Lower lobe of right lung (tissue), 2 donors: ENCODE measurements at regions not wholly inside any gene's neighbourhood (a gene's known extent, or its start where the extent isn't known, plus 50 kb on each side); places are given as distances from the start of the nearest gene placed in this dataset.

Experiments
- ATAC-seq, 2 donors: fragments of 200-7000 bp; cut with Tn5 transposase; one replicate each; pipeline ENCODE4 v1.9.1; 2020 to 2022; ENCODE audit warnings: mild to moderate bottlenecking in 2 of 2, moderate library complexity in 2 of 2
- DNase-seq: peaks from one replicate; pipeline ENCODE4 v3.0.0-alpha.2; 2020
- H3K27ac ChIP-seq: fragments of 200-600 bp; one replicate; pipeline ENCODE4 v1.8.0; 2022
- H3K27me3 ChIP-seq: fragments of 200-600 bp; one replicate; pipeline ENCODE4 v1.8.0; 2022; ENCODE audit warnings: low read depth
- H3K36me3 ChIP-seq: fragments of 200-600 bp; one replicate; pipeline ENCODE4 v1.8.0; 2022; ENCODE audit warnings: mild to moderate bottlenecking
- H3K4me1 ChIP-seq: fragments of 200-600 bp; one replicate; pipeline ENCODE4 v1.8.0; 2022
- H3K4me3 ChIP-seq: fragments of 200-600 bp; one replicate; pipeline ENCODE4 v1.8.0; 2022; ENCODE audit warnings: mild to moderate bottlenecking
- H3K9me3 ChIP-seq: fragments of 200-600 bp; one replicate; pipeline ENCODE4 v1.8.0; 2022
- intact Hi-C: fragments of 100-400 bp; cut with DNase I; formaldehyde crosslinking; loops from one replicate; pipeline ENCODE4 v1.11.0; 2022
- TF ChIP-seq, protein P1 (sequence below): fragments of 200-600 bp; IDR thresholded peaks from one replicate; pipeline ENCODE4 v1.8.0; 2022; ENCODE audit warnings: antibody characterized with exemption, mild to moderate bottlenecking
- donor health status: DM: no; HTN: yes; CAD: no; lungs with severe emphysema.

DNA sequence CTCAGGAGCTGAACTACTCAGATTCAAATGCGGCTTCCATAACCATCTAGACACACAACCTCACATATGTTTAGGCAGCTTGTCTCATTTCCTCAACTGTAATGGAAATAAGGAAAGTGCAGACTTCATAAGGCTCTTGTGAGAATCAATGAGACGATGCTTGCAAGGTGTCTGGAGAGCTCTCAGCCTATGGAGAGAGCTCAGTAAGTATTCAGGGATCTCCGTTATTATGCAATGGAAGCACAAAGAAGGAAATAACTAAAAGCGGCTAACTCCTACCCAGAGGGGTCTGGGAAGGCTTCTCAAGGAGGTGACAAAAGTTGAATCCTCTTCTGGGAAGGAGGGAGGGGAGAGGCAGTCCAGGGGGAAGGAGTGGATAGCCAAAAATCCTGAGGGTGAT is 50.1 kb upstream of the LIPC start:
- no peak overlapping the region for H3K27ac ChIP-seq
- H3K4me1 ChIP-seq: no peaks in the 10 kb centered on the region
- DNase-seq (no peak), ATAC-seq (peak; percentile 40 to 47)
- H3K27me3 ChIP-seq: no peaks in the 10 kb centered on the region
- H3K9me3 ChIP-seq: peaks cover 5% of the 10 kb centered on the region
- H3K4me3 ChIP-seq: no peak overlapping the region
- no peaks in the 10 kb centered on the region for H3K36me3 ChIP-seq
- TF ChIP-seq, protein P1, sequence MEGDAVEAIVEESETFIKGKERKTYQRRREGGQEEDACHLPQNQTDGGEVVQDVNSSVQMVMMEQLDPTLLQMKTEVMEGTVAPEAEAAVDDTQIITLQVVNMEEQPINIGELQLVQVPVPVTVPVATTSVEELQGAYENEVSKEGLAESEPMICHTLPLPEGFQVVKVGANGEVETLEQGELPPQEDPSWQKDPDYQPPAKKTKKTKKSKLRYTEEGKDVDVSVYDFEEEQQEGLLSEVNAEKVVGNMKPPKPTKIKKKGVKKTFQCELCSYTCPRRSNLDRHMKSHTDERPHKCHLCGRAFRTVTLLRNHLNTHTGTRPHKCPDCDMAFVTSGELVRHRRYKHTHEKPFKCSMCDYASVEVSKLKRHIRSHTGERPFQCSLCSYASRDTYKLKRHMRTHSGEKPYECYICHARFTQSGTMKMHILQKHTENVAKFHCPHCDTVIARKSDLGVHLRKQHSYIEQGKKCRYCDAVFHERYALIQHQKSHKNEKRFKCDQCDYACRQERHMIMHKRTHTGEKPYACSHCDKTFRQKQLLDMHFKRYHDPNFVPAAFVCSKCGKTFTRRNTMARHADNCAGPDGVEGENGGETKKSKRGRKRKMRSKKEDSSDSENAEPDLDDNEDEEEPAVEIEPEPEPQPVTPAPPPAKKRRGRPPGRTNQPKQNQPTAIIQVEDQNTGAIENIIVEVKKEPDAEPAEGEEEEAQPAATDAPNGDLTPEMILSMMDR: no peak
- intact Hi-C loops: no loop called here
